Gastrocnemius medialis (tissue), 4 donors: ENCODE measurements at regions not wholly inside any gene's neighbourhood (a gene's known extent, or its start where the extent isn't known, plus 50 kb on each side); places are given as distances from the start of the nearest gene placed in this dataset.

Source experiments
- ATAC-seq, 2 donors: fragments of 150-250 bp; one replicate each; pipeline ENCODE4 v1.9.1; 2016
- DNase-seq, 2 donors: peaks; one replicate each; pipeline ENCODE4 v3.0.0-alpha.2; 2019
- H3K27ac ChIP-seq, 4 donors: fragments of 200-600 bp; sonication (generic); 1 replicate in 1 of 4; 2 replicates in 3 of 4; pipeline ENCODE4 v1.5.1; 2016 to 2018; ENCODE audit warnings: mild to moderate bottlenecking in 2 of 4, moderate library complexity in 1 of 4
- H3K27me3 ChIP-seq, 3 donors: fragments of 200-600 bp; sonication (generic) in 2 of 3; 1 replicate in 1 of 3; 2 replicates in 2 of 3; pipeline versions ENCODE4 v1.5.1 to v1.6.0; 2016 to 2019; ENCODE audit warnings: mild to moderate bottlenecking in 1 of 3, moderate library complexity in 1 of 3
- H3K36me3 ChIP-seq, 2 donors: fragments of 200-600 bp; sonication (generic) in 1 of 2; one replicate each; pipeline ENCODE4 v1.5.1; 2017 to 2018
- H3K4me1 ChIP-seq, 2 donors: fragments of 200-600 bp; sonication (generic) in 1 of 2; one replicate each; pipeline ENCODE4 v1.5.1; 2016 to 2017; ENCODE audit warnings: mild to moderate bottlenecking in 2 of 2
- H3K4me3 ChIP-seq, 4 donors: fragments of 200-600 bp; sonication (generic) in 3 of 4; 1 replicate in 1 of 4; 2 replicates in 3 of 4; pipeline ENCODE4 v1.5.1; 2016 to 2019; ENCODE audit warnings: mild to moderate bottlenecking in 2 of 4
- H3K9me3 ChIP-seq, 3 donors: fragments of 200-600 bp; sonication (generic) in 2 of 3; 1 replicate in 1 of 3; 2 replicates in 2 of 3; pipeline ENCODE4 v1.5.1; 2016 to 2019
- CTCF ChIP-seq, 5 experiments: fragments of 450-650 bp in 3 of 5; fragments of 200-600 bp in 2 of 5; sonication (generic) in 2 of 5; IDR thresholded peaks in 4 of 5; conservative IDR thresholded peaks in 1 of 5; 1 replicate in 4 of 5; 2 replicates in 1 of 5; pipeline ENCODE4 v1.5.1; 2016 to 2019; ENCODE audit warnings: antibody characterized with exemption in 5 of 5, mild to moderate bottlenecking in 3 of 5, moderate library complexity in 3 of 5
- POLR2A ChIP-seq, 2 donors: fragments of 450-650 bp; IDR thresholded peaks; one replicate each; pipeline ENCODE4 v1.6.1; 2017; ENCODE audit warnings: antibody characterized with exemption in 2 of 2, mild to moderate bottlenecking in 2 of 2, moderate library complexity in 2 of 2
- in situ Hi-C, 4 donors: fragments of 200-750 bp; cut with MboI; loops; one replicate each; pipeline versions ENCODE4 v1.15.0 to v1.8.0; 2017; ENCODE audit warnings: low sequenced_read_pairs in 4 of 4
- intact Hi-C: fragments of 100-400 bp; cut with DNase I; formaldehyde crosslinking; loops from one replicate; pipeline ENCODE4 v1.15.1; 2023; ENCODE audit warnings: low total_unique reads

GRCh38 chr2:45288532-45289417, 279.5 kb upstream of the SIX2 start:
- in situ Hi-C loops (no loop called here), intact Hi-C loops (no loop called here)
- Histone ChIP-seq H3K27me3 (no peaks in the 10 kb centered on the region), H3K9me3 (no peaks in the 10 kb centered on the region), H3K4me3 (no peak overlapping the region), H3K27ac (no peak overlapping the region), H3K36me3 (no peaks in the 10 kb centered on the region), H3K4me1 (no peaks in the 10 kb centered on the region)
- no peak for DNase-seq
- no peak for ATAC-seq
- TF ChIP-seq CTCF (IDR thresholded peaks at IDR 0.05 in 4 of 5, conservative IDR thresholded peaks at IDR 0.05 in 1 of 5), result no peak

- DNase-seq (no peak), ATAC-seq (no peak)
- Histone ChIP-seq H3K4me1 (no peaks in the 10 kb centered on the region), H3K36me3 (no peaks in the 10 kb centered on the region), H3K9me3 (no peaks in the 10 kb centered on the region), H3K4me3 (no peak overlapping the region), H3K27ac (no peak overlapping the region), H3K27me3 (no peaks in the 10 kb centered on the region)
- intact Hi-C loops (no loop called here), in situ Hi-C loops (no loop called here)
- TF ChIP-seq POLR2A (IDR thresholded peaks at IDR 0.05) (no peak), CTCF (IDR thresholded peaks at IDR 0.05 in 4 of 5, conservative IDR thresholded peaks at IDR 0.05 in 1 of 5) (no peak)
These were observed 277.8 kb upstream of the SIX2 start for GRCh38 chr2:45287045-45287444.

- intact Hi-C loops, result no loop called here
- ATAC-seq, result no peak
These were observed 276.6 kb upstream of the SIX2 start for GRCh38 chr2:45285771-45286390.

GRCh38 chr2:45285311-45285710, 276.1 kb upstream of the SIX2 start:
- intact Hi-C loops, result no loop called here
- H3K4me3 ChIP-seq, result no peak overlapping the region
- no peak overlapping the region for H3K27ac ChIP-seq
- no peaks in the 10 kb centered on the region for H3K4me1 ChIP-seq
- no peak for ATAC-seq
- H3K27me3 ChIP-seq, result no peaks in the 10 kb centered on the region
- TF ChIP-seq POLR2A (IDR thresholded peaks at IDR 0.05), result no peak
- TF ChIP-seq CTCF (IDR thresholded peaks at IDR 0.05 in 4 of 5, conservative IDR thresholded peaks at IDR 0.05 in 1 of 5), result no peak
- H3K9me3 ChIP-seq, result no peaks in the 10 kb centered on the region
- H3K36me3 ChIP-seq, result no peaks in the 10 kb centered on the region
- in situ Hi-C loops, result no loop called here
- DNase-seq, result no peak

More at GRCh38 chr2:45285771-45286390, 276.6 kb upstream of the SIX2 start:
- H3K27ac ChIP-seq, result no peak overlapping the region
- no peak overlapping the region for H3K4me3 ChIP-seq
- no peaks in the 10 kb centered on the region for H3K9me3 ChIP-seq
- in situ Hi-C loops, result no loop called here
- no peaks in the 10 kb centered on the region for H3K4me1 ChIP-seq
- H3K27me3 ChIP-seq, result no peaks in the 10 kb centered on the region
- TF ChIP-seq POLR2A (IDR thresholded peaks at IDR 0.05), result no peak
- TF ChIP-seq CTCF (IDR thresholded peaks at IDR 0.05 in 4 of 5, conservative IDR thresholded peaks at IDR 0.05 in 1 of 5), result no peak
- DNase-seq, result no peak
- no peaks in the 10 kb centered on the region for H3K36me3 ChIP-seq
